ENCODE measurements at regions not wholly inside any gene's neighbourhood (a gene's known extent, or its start where the extent isn't known, plus 50 kb on each side); places are given as distances from the start of the nearest gene placed in this dataset.

- TF ChIP-seq POLR2A (IDR thresholded peaks at IDR 0.05) = no peak
- no peak for TF ChIP-seq CTCF (IDR thresholded peaks at IDR 0.05)
Measured at GRCh38 chr1:98559291-98559690, 102.2 kb upstream of the SNX7 start.

Data from adrenal gland (tissue), 5 donors.